ENCODE measurements at regions not wholly inside any gene's neighbourhood (a gene's known extent, or its start where the extent isn't known, plus 50 kb on each side); places are given as distances from the start of the nearest gene placed in this dataset.
"Not testable (repeated sequence)": the region's sequence is repeated elsewhere in the genome, so short reads cannot be mapped to it uniquely, and the experiment has no call there.

GRCh38 chr17:31738996-31739699 lies 119.9 kb downstream of the COPRS start:
- DNase-seq (ENCODE audit: low spot score in 2 of 2, unreplicated experiment in 2 of 2): no peak
- H3K9me3 Mint-ChIP-seq: peaks cover 3% of the 10 kb centered on the region
- H3K27me3 Mint-ChIP-seq (ENCODE audit: low read depth): no peaks in the 10 kb centered on the region
- H3K4me3 Mint-ChIP-seq: no peak overlapping the region
- H3K27ac Mint-ChIP-seq: peak overlapping the region; percentile 13
- no peaks in the 10 kb centered on the region for H3K36me3 Mint-ChIP-seq
- H3K4me1 Mint-ChIP-seq: peaks cover 25% of the 10 kb centered on the region
- no peak for TF ChIP-seq CTCF (IDR thresholded peaks at IDR 0.05; ENCODE audit: unreplicated experiment)

- no peak for TF ChIP-seq CTCF (IDR thresholded peaks at IDR 0.05; ENCODE audit: unreplicated experiment)
- Mint-ChIP-seq H3K4me3 (no peak overlapping the region), H3K4me1 (peaks cover 18% of the 10 kb centered on the region), H3K36me3 (no peaks in the 10 kb centered on the region), H3K27ac (no peak overlapping the region), H3K9me3 (peaks cover 3% of the 10 kb centered on the region), H3K27me3 (ENCODE audit: low read depth) (no peaks in the 10 kb centered on the region)
- DNase-seq (ENCODE audit: low spot score in 2 of 2, unreplicated experiment in 2 of 2): no peak
Measured at GRCh38 chr17:31738488-31738887, 120.6 kb downstream of the COPRS start.

GRCh38 chr17:31738067-31738466 lies 121.0 kb downstream of the COPRS start:
- Mint-ChIP-seq H3K27me3 (ENCODE audit: low read depth) (no peaks in the 10 kb centered on the region), H3K27ac (no peak overlapping the region), H3K4me3 (no peak overlapping the region), H3K9me3 (peaks cover 3% of the 10 kb centered on the region), H3K36me3 (no peaks in the 10 kb centered on the region), H3K4me1 (peaks cover 15% of the 10 kb centered on the region)
- DNase-seq (ENCODE audit: low spot score in 2 of 2, unreplicated experiment in 2 of 2): no peak
- TF ChIP-seq CTCF (IDR thresholded peaks at IDR 0.05; ENCODE audit: unreplicated experiment): no peak

- Mint-ChIP-seq H3K4me1 (peaks cover 11% of the 10 kb centered on the region), H3K27ac (no peak overlapping the region), H3K4me3 (no peak overlapping the region), H3K9me3 (peaks cover 3% of the 10 kb centered on the region), H3K36me3 (no peaks in the 10 kb centered on the region), H3K27me3 (ENCODE audit: low read depth) (no peaks in the 10 kb centered on the region)
- no peak for DNase-seq (ENCODE audit: low spot score in 2 of 2, unreplicated experiment in 2 of 2)
- TF ChIP-seq CTCF (IDR thresholded peaks at IDR 0.05; ENCODE audit: unreplicated experiment): no peak
Measured at GRCh38 chr17:31736855-31737625, 122.0 kb downstream of the COPRS start.

- Mint-ChIP-seq H3K27me3 (ENCODE audit: low read depth) (no peaks in the 10 kb centered on the region), H3K4me1 (no peaks in the 10 kb centered on the region), H3K4me3 (no peak overlapping the region), H3K9me3 (peaks cover 3% of the 10 kb centered on the region), H3K36me3 (no peaks in the 10 kb centered on the region), H3K27ac (no peak overlapping the region)
- no peak for DNase-seq (ENCODE audit: low spot score in 2 of 2, unreplicated experiment in 2 of 2)
- no peak for TF ChIP-seq CTCF (IDR thresholded peaks at IDR 0.05; ENCODE audit: unreplicated experiment)
Measured at GRCh38 chr17:31733326-31733725, 125.7 kb downstream of the COPRS start.

GRCh38 chr17:31731585-31732154 lies 127.4 kb downstream of the COPRS start:
- not testable (repeated sequence) for H3K4me1 Mint-ChIP-seq; H3K9me3 Mint-ChIP-seq; H3K36me3 Mint-ChIP-seq; DNase-seq (ENCODE audit: low spot score in 2 of 2, unreplicated experiment in 2 of 2); H3K27me3 Mint-ChIP-seq (ENCODE audit: low read depth); H3K27ac Mint-ChIP-seq; H3K4me3 Mint-ChIP-seq
